ENCODE measurements at regions not wholly inside any gene's neighbourhood (a gene's known extent, or its start where the extent isn't known, plus 50 kb on each side); places are given as distances from the start of the nearest gene placed in this dataset.

GRCh38 chrX:19194285-19195242 lies 72.3 kb upstream of the ADGRG2 start:
- ChIA-PET POLR2A (no interaction called here), CTCF (no interaction called here)
- DNase-seq (ENCODE audit: extremely low spot score), result no peak
- TF ChIP-seq PKNOX1 (IDR thresholded peaks at IDR 0.05) (no peak), TARDBP (IDR thresholded peaks at IDR 0.05) (no peak), BHLHE40 (IDR thresholded peaks at IDR 0.05; ENCODE audit: borderline replicate concordance) (no peak)

GRCh38 chrX:19195243-19195610 lies 73.0 kb upstream of the ADGRG2 start:
- ChIA-PET POLR2A (no interaction called here), CTCF (no interaction called here)
- TF ChIP-seq ARNT (IDR thresholded peaks at IDR 0.05), result no peak
- TF ChIP-seq L3MBTL2 (conservative IDR thresholded peaks at IDR 0.05), result no peak
- no peak for TF ChIP-seq PKNOX1 (IDR thresholded peaks at IDR 0.05)
- DNase-seq (ENCODE audit: extremely low spot score), result no peak

- TF ChIP-seq FOXA1 (IDR thresholded peaks at IDR 0.05) (no peak), BHLHE40 (IDR thresholded peaks at IDR 0.05; ENCODE audit: borderline replicate concordance) (no peak), FOXK2 (IDR thresholded peaks at IDR 0.05) (no peak), HDGF (IDR thresholded peaks at IDR 0.05; ENCODE audit: borderline replicate concordance) (no peak)
- no peak for DNase-seq (ENCODE audit: extremely low spot score)
- CTCF ChIA-PET, result no interaction called here
- POLR2A ChIA-PET, result no interaction called here
Measured at GRCh38 chrX:19198473-19198872, 76.2 kb upstream of the ADGRG2 start.

- ChIA-PET POLR2A (no interaction called here), CTCF (no interaction called here)
- no peak for TF ChIP-seq PKNOX1 (IDR thresholded peaks at IDR 0.05)
- TF ChIP-seq ELF4 (IDR thresholded peaks at IDR 0.05), result no peak
- TF ChIP-seq SUZ12 (IDR thresholded peaks at IDR 0.05), result no peak
- TF ChIP-seq CTBP1 (IDR thresholded peaks at IDR 0.05; ENCODE audit: borderline replicate concordance), result no peak
- no peak for TF ChIP-seq FOXA1 (IDR thresholded peaks at IDR 0.05)
- TF ChIP-seq ARNT (IDR thresholded peaks at IDR 0.05), result no peak
- no peak for TF ChIP-seq FOXK2 (IDR thresholded peaks at IDR 0.05)
- no peak for TF ChIP-seq NFRKB (IDR thresholded peaks at IDR 0.05)
- TF ChIP-seq SP1 (IDR thresholded peaks at IDR 0.05), result no peak
- no peak for TF ChIP-seq HDGF (IDR thresholded peaks at IDR 0.05; ENCODE audit: borderline replicate concordance)
- TF ChIP-seq BHLHE40 (IDR thresholded peaks at IDR 0.05; ENCODE audit: borderline replicate concordance), result no peak
- TF ChIP-seq LEF1 (IDR thresholded peaks at IDR 0.05; ENCODE audit: borderline replicate concordance), result no peak
- no peak for TF ChIP-seq TARDBP (IDR thresholded peaks at IDR 0.05)
- no peak for TF ChIP-seq L3MBTL2 (conservative IDR thresholded peaks at IDR 0.05)
- TF ChIP-seq ZNF384 (IDR thresholded peaks at IDR 0.05), result no peak
- TF ChIP-seq FOXM1 (IDR thresholded peaks at IDR 0.05; ENCODE audit: borderline replicate concordance), result no peak
- DNase-seq (ENCODE audit: extremely low spot score), result no peak
Measured at GRCh38 chrX:19202171-19202570, 79.9 kb upstream of the ADGRG2 start.

- DNase-seq (ENCODE audit: extremely low spot score), result no peak
- CTCF ChIA-PET, result no interaction called here
Measured at GRCh38 chrX:19204636-19205035, 82.4 kb upstream of the ADGRG2 start.

More at GRCh38 chrX:19204636-19205035, 82.4 kb upstream of the ADGRG2 start:
- TF ChIP-seq NFRKB (IDR thresholded peaks at IDR 0.05) (no peak), CTBP1 (IDR thresholded peaks at IDR 0.05; ENCODE audit: borderline replicate concordance) (no peak), BHLHE40 (IDR thresholded peaks at IDR 0.05; ENCODE audit: borderline replicate concordance) (no peak), ZNF384 (IDR thresholded peaks at IDR 0.05) (no peak), FOXA1 (IDR thresholded peaks at IDR 0.05) (no peak), ARNT (IDR thresholded peaks at IDR 0.05) (no peak), TARDBP (IDR thresholded peaks at IDR 0.05) (no peak), SUZ12 (IDR thresholded peaks at IDR 0.05) (no peak), ELF4 (IDR thresholded peaks at IDR 0.05) (no peak), PKNOX1 (IDR thresholded peaks at IDR 0.05) (no peak), HDGF (IDR thresholded peaks at IDR 0.05; ENCODE audit: borderline replicate concordance) (no peak), LEF1 (IDR thresholded peaks at IDR 0.05; ENCODE audit: borderline replicate concordance) (no peak), FOXK2 (IDR thresholded peaks at IDR 0.05) (no peak), L3MBTL2 (conservative IDR thresholded peaks at IDR 0.05) (no peak), SP1 (IDR thresholded peaks at IDR 0.05) (no peak), FOXM1 (IDR thresholded peaks at IDR 0.05; ENCODE audit: borderline replicate concordance) (no peak)
- POLR2A ChIA-PET, result no interaction called here

Data from HEK293T (cell line).